ENCODE measurements at regions not wholly inside any gene's neighbourhood (a gene's known extent, or its start where the extent isn't known, plus 50 kb on each side); places are given as distances from the start of the nearest gene placed in this dataset.
"Not testable (repeated sequence)": the region's sequence is repeated elsewhere in the genome, so short reads cannot be mapped to it uniquely, and the experiment has no call there.

GRCh38 chr18:22064581-22064980 lies 104.8 kb upstream of the GATA6 start:
- Mint-ChIP-seq H3K36me3 (ENCODE audit: low read depth) (no peaks in the 10 kb centered on the region), H3K27ac (no peak overlapping the region), H3K4me1 (no peaks in the 10 kb centered on the region), H3K4me3 (no peak overlapping the region), H3K9me3 (no peaks in the 10 kb centered on the region), H3K27me3 (no peaks in the 10 kb centered on the region)
- ATAC-seq (no peak), DNase-seq (no peak)

- Mint-ChIP-seq H3K27me3 (no peaks in the 10 kb centered on the region), H3K4me1 (no peaks in the 10 kb centered on the region), H3K9me3 (no peaks in the 10 kb centered on the region), H3K27ac (no peak overlapping the region), H3K36me3 (ENCODE audit: low read depth) (no peaks in the 10 kb centered on the region), H3K4me3 (no peak overlapping the region)
- ATAC-seq, result no peak
- no peak for DNase-seq
Measured at GRCh38 chr18:22065311-22065710, 104.1 kb upstream of the GATA6 start.

- H3K27me3 Mint-ChIP-seq, result no peaks in the 10 kb centered on the region
- no peak overlapping the region for H3K4me3 Mint-ChIP-seq
- H3K9me3 Mint-ChIP-seq, result no peaks in the 10 kb centered on the region
- no peak overlapping the region for H3K27ac Mint-ChIP-seq
- H3K36me3 Mint-ChIP-seq (ENCODE audit: low read depth), result no peaks in the 10 kb centered on the region
- no peaks in the 10 kb centered on the region for H3K4me1 Mint-ChIP-seq
- DNase-seq (no peak), ATAC-seq (no peak)
Measured at GRCh38 chr18:22066083-22066485, 103.3 kb upstream of the GATA6 start.

- ATAC-seq, result no peak
- no peak for DNase-seq
- no peak overlapping the region for H3K4me3 Mint-ChIP-seq
- no peaks in the 10 kb centered on the region for H3K9me3 Mint-ChIP-seq
- no peak overlapping the region for H3K27ac Mint-ChIP-seq
- H3K27me3 Mint-ChIP-seq, result no peaks in the 10 kb centered on the region
- H3K4me1 Mint-ChIP-seq, result no peaks in the 10 kb centered on the region
- no peaks in the 10 kb centered on the region for H3K36me3 Mint-ChIP-seq (ENCODE audit: low read depth)
Measured at GRCh38 chr18:22067109-22067508, 102.3 kb upstream of the GATA6 start.

GRCh38 chr18:22067682-22068081 lies 101.7 kb upstream of the GATA6 start:
- no peak for ATAC-seq
- H3K27ac Mint-ChIP-seq, result no peak overlapping the region

GRCh38 chr18:22068784-22069183 lies 100.6 kb upstream of the GATA6 start:
- H3K27me3 Mint-ChIP-seq; ATAC-seq; H3K9me3 Mint-ChIP-seq; H3K27ac Mint-ChIP-seq; DNase-seq; H3K36me3 Mint-ChIP-seq (ENCODE audit: low read depth); H3K4me3 Mint-ChIP-seq; H3K4me1 Mint-ChIP-seq: not testable (repeated sequence)

More at GRCh38 chr18:22067682-22068081, 101.7 kb upstream of the GATA6 start:
- Mint-ChIP-seq H3K27me3 (no peaks in the 10 kb centered on the region), H3K9me3 (no peaks in the 10 kb centered on the region), H3K36me3 (ENCODE audit: low read depth) (no peaks in the 10 kb centered on the region), H3K4me3 (no peak overlapping the region), H3K4me1 (no peaks in the 10 kb centered on the region)
- no peak for DNase-seq

- ATAC-seq (no peak), DNase-seq (no peak)
- Mint-ChIP-seq H3K27ac (no peak overlapping the region), H3K9me3 (no peaks in the 10 kb centered on the region), H3K4me3 (no peak overlapping the region), H3K36me3 (ENCODE audit: low read depth) (no peaks in the 10 kb centered on the region), H3K4me1 (no peaks in the 10 kb centered on the region), H3K27me3 (no peaks in the 10 kb centered on the region)
Measured at GRCh38 chr18:22069916-22070315, 99.5 kb upstream of the GATA6 start.

GRCh38 chr18:22073411-22073810 lies 96.0 kb upstream of the GATA6 start:
- ATAC-seq (no peak), DNase-seq (no peak)
- H3K27me3 Mint-ChIP-seq, result no peaks in the 10 kb centered on the region
- H3K4me1 Mint-ChIP-seq, result no peaks in the 10 kb centered on the region
- H3K36me3 Mint-ChIP-seq (ENCODE audit: low read depth), result no peaks in the 10 kb centered on the region
- no peaks in the 10 kb centered on the region for H3K9me3 Mint-ChIP-seq
- H3K27ac Mint-ChIP-seq, result no peak overlapping the region
- no peak overlapping the region for H3K4me3 Mint-ChIP-seq

- Mint-ChIP-seq H3K27me3 (peaks cover 2% of the 10 kb centered on the region), H3K4me3 (no peak overlapping the region), H3K9me3 (no peaks in the 10 kb centered on the region), H3K27ac (no peak overlapping the region), H3K36me3 (ENCODE audit: low read depth) (no peaks in the 10 kb centered on the region), H3K4me1 (no peaks in the 10 kb centered on the region)
- DNase-seq (no peak), ATAC-seq (no peak)
Measured at GRCh38 chr18:22074282-22075070, 94.9 kb upstream of the GATA6 start.

- H3K4me3 Mint-ChIP-seq, result no peak overlapping the region
- no peaks in the 10 kb centered on the region for H3K9me3 Mint-ChIP-seq
- H3K4me1 Mint-ChIP-seq, result no peaks in the 10 kb centered on the region
- H3K36me3 Mint-ChIP-seq (ENCODE audit: low read depth), result no peaks in the 10 kb centered on the region
- no peak overlapping the region for H3K27ac Mint-ChIP-seq
- peaks cover 4% of the 10 kb centered on the region for H3K27me3 Mint-ChIP-seq
- ATAC-seq (no peak), DNase-seq (no peak)
Measured at GRCh38 chr18:22080035-22080434, 89.4 kb upstream of the GATA6 start.

GRCh38 chr18:22082408-22082807 lies 87.0 kb upstream of the GATA6 start:
- no peaks in the 10 kb centered on the region for H3K36me3 Mint-ChIP-seq (ENCODE audit: low read depth)
- H3K4me1 Mint-ChIP-seq, result no peaks in the 10 kb centered on the region
- ATAC-seq, result no peak
- DNase-seq, result no peak
- H3K9me3 Mint-ChIP-seq, result no peaks in the 10 kb centered on the region
- peaks cover 4% of the 10 kb centered on the region for H3K27me3 Mint-ChIP-seq
- H3K27ac Mint-ChIP-seq, result no peak overlapping the region
- no peak overlapping the region for H3K4me3 Mint-ChIP-seq

- H3K27ac Mint-ChIP-seq, result no peak overlapping the region
- H3K36me3 Mint-ChIP-seq (ENCODE audit: low read depth), result no peaks in the 10 kb centered on the region
- ATAC-seq (no peak), DNase-seq (no peak)
- no peaks in the 10 kb centered on the region for H3K4me1 Mint-ChIP-seq
- H3K4me3 Mint-ChIP-seq, result no peak overlapping the region
- peaks cover 2% of the 10 kb centered on the region for H3K27me3 Mint-ChIP-seq
- no peaks in the 10 kb centered on the region for H3K9me3 Mint-ChIP-seq
Measured at GRCh38 chr18:22084547-22084946, 84.8 kb upstream of the GATA6 start.

GRCh38 chr18:22086973-22087372 lies 82.4 kb upstream of the GATA6 start:
- ATAC-seq, result no peak
- no peak for DNase-seq
- H3K4me3 Mint-ChIP-seq, result no peak overlapping the region
- H3K4me1 Mint-ChIP-seq, result no peaks in the 10 kb centered on the region
- no peaks in the 10 kb centered on the region for H3K9me3 Mint-ChIP-seq
- no peaks in the 10 kb centered on the region for H3K36me3 Mint-ChIP-seq (ENCODE audit: low read depth)
- H3K27me3 Mint-ChIP-seq, result no peaks in the 10 kb centered on the region
- H3K27ac Mint-ChIP-seq, result no peak overlapping the region

GRCh38 chr18:22088029-22088428 lies 81.4 kb upstream of the GATA6 start:
- ATAC-seq, result no peak
- DNase-seq, result no peak
- Mint-ChIP-seq H3K27me3 (no peaks in the 10 kb centered on the region), H3K4me3 (no peak overlapping the region), H3K9me3 (no peaks in the 10 kb centered on the region), H3K36me3 (ENCODE audit: low read depth) (no peaks in the 10 kb centered on the region), H3K27ac (no peak overlapping the region), H3K4me1 (no peaks in the 10 kb centered on the region)

GRCh38 chr18:22088996-22089640 lies 80.3 kb upstream of the GATA6 start:
- Mint-ChIP-seq H3K27me3 (no peaks in the 10 kb centered on the region), H3K4me3 (no peak overlapping the region), H3K27ac (no peak overlapping the region), H3K9me3 (no peaks in the 10 kb centered on the region), H3K4me1 (no peaks in the 10 kb centered on the region), H3K36me3 (ENCODE audit: low read depth) (no peaks in the 10 kb centered on the region)
- no peak for ATAC-seq
- DNase-seq, result no peak
